ENCODE measurements at regions not wholly inside any gene's neighbourhood (a gene's known extent, or its start where the extent isn't known, plus 50 kb on each side); places are given as distances from the start of the nearest gene placed in this dataset.
A peak's percentile ranks its signal among the peaks of the same experiment; 100 is the strongest.
"Not testable (repeated sequence)": the region's sequence is repeated elsewhere in the genome, so short reads cannot be mapped to it uniquely, and the experiment has no call there.

DNA sequence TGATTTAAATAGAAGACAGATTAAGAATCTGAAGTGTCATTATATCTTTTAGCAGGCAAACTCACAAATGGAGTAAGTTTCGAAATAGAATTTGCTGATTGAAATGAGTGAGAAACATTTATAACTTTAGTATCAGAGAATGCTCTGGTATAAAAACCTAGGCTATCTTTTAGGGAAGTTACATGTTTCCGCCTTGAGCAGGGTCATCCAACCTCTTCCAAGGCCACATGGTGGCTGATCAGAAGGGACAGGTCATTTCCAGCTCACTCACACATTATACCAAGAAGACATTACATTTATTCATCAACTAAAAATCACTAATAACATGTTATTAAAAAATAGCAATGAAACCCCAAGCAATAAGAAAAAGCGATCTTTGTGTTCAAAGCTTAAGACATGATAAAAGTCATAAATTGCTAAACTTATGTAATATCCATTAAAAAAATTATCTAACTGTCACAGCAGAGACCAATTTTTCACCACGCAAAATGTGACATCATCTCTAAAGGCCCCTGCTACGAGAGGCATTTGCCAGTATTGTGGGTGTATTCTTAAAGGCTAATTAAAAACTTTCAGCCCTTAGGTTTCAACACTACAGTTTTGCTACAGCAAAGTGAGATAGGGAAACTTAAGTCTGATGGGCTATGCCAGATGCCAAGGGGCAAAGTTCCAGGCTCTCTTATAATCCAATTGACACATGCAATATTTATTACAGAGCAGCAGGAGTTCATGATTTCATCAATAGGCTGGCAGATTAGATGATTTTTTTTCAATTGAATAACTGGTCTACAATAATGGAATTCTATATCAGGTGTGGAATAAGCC is 240.4 kb upstream of the TBL1XR1 start:
- no peak for DNase-seq

DNA sequence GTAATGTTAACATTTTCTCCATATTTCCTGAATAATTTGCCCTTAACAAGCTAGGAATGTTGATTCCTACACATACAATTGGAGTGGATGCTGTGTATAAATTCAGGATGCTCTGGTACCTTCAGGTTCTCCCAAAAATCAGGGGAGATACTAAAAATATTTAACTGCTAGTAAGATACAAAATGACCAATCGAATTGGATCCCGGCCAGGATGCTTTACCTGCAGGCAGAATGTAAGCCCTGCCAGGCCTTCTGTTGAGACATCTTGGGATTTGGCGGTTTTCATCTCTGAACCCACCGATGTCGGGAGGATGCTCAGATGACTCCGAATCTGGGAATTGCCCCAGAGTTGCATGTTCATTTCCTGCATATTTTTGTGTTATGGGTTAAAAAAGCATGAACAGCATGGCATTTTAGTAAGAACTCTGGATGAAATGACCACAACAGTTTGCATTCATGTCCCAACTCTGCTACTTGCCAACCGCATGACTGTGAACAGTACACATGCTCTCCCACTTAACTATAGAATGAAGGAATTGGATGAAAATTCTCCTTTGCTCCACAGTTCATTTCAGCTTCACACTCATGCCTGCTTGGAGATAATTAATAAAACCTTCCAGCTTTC is 241.4 kb upstream of the TBL1XR1 start:
- DNase-seq, result no peak

DNA sequence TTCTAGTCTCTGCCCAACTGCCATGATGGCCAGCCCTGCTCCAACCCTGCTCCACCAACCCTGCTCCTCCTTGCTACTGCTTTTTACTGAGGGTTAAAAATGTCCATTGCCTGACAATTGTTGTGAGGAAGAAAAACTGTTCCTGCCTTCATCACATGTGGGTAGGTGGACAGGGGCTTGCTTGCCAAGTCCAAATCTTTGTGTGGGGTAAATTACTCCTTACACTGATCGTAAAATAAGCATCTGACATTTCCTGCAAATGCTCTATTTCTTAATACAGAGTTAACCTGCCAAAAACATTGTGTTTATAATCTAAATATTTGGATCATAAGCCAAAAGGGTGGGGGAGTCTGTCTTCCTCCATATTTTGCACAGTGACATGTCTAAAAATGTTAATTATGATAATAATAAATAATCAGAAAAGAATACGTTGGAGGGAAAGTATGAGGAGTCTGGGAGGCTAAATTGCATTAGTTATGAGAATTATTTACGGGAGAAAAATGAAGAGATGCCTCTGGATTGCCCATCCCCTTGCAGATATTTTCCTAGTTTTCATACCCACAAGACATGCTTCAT is 242.5 kb upstream of the TBL1XR1 start:
- no peak for DNase-seq

DNA sequence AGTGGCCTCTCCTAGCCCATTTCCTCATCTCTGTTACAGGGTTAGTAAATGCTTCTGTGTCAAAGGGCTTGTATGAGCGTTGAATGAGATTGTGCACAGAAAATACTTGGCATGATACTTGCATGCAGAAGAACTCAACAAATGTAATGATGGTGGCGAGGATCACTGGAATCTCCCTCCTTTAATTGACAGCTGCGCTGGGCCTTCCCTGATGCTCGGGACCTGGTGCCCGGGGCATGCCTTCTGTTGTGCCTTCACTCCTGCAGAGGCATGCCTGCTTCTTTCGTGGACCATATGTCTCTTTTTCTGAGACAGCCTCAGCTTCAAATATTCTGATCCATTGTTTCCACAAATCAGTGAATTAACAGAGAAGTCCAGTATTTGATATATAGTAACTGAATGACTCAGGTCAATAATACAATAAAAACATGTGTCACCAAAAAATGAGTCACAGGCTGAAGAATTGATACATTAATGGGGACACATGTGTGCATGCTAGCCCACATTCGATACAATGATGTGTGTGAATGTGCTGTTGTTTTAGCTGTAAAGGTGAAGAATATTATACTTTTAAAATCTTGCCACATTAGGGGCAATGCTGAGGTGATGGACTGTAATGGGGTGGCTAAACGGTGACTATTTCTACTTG is 243.3 kb upstream of the TBL1XR1 start:
- DNase-seq, result no peak

DNA sequence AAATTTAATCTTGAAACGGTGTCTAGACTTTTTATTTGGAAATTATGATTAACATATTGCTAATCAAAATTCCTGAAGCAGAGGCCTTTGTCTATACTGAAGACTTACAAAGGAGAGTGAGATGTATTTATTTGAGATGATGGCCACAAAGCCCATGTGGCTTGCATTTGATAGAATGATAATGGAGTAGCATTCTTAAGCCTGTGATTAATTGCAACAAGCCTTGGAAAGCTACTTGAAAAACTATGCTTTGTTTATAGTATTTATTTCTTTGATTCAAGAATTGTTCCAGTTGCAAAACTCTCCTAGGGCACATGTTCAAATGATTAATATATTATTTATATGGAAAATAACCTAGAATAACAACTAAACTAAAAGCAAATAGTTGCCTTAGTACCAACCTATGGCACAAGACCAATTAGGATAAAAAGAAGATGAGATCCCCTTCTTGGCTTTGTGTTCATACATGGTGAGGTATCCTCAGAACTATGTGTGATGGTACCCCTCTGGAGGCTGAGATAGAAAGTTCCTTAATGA is 244.1 kb upstream of the TBL1XR1 start:
- DNase-seq, result no peak

DNA sequence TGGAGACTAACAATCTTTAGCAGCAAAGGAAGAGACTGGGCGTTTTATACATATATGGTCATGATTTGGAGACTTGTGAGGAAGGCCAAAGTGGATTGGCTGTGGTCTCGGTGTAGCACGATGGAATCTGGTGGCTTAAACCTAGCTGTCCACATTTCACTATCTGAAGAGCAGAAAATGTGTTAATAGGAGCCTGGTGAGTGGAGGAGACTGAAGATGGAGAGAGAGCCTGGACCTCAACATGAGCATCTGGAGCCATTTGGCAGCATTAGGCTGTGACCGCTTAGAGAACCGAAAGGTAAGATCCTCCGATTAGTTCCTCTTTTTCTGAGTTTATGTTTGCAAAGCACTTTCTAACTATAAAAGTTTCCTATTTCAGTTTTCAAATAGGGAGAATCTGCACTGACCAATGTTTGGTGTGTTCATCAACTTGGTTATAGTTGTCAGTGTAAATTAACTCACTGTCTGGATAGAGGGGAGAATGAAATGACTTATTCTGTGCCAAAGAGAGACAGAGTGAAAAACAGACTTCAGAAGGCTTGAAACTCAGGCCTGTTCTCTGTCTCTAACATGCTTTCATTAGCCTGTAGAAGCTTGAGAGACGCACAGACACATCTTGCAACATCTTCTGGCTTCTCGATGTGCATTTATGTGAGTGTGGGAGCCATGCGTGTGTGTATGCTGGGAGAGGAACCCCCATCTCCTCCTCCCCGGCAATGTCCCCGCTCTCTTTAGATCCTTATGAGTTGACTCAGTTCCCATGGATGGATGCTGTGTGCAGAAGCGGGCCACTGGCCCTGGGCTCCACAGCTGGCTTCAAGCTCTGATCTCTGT is 244.7 kb upstream of the TBL1XR1 start:
- peak in 1 of 2 donors; percentile 9 for DNase-seq

DNA sequence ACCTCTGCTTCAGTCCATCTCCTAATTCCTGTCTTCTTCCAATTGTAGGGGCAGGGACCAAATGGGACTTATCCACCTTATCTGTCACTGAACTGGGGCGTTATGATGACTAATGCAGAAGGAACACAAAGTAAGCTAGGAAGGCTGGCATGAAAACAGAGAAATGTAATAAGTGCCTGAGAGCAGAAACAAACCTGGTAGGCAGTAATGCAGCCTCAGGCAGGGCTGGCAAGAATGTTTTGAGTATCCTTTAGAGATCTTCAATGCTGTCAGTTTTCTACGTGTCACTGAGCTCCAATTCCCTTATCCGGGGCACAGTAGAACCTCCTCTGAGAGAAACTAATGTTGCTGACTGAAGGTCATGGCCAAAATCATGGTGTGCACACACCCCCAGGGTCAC is 246.2 kb upstream of the TBL1XR1 start:
- no peak for DNase-seq

DNA sequence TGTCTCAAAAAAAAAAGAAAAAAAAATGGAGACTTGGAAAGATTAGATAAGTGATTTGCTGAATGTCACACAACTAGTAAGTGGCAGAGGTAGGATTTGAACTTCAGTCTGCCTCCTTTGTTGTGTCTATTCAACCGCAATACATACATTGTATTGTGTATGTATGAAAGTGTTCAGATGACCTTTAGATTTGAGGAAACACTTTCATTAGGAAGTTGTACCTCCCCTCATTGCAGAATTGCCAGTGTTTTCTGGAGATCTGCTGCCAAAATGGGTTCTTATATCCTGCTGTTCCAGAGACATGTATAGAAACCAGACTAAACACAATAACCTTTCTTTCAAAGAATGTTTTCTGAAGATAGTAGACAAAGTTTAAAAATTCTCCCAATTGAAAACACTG is 247.4 kb upstream of the TBL1XR1 start:
- no peak for DNase-seq

DNA sequence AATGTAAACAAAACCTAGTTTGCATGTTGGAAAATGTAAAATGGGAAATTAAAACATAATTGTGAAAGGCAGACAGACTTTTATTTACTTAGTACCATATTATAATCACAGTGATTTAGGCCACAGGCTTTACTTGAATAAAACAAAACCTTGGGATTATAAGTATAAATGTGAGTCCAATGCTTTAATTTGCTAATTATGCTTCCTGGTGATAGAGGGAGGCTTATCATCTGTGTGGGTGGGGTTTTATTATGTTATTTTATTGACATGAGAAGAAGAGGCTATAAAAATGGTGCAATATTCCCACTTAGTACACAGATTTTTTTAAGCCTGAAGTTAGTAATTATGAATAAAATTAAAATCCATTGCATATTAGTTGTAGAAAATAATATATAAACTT is 248.3 kb upstream of the TBL1XR1 start:
- DNase-seq, result no peak

DNA sequence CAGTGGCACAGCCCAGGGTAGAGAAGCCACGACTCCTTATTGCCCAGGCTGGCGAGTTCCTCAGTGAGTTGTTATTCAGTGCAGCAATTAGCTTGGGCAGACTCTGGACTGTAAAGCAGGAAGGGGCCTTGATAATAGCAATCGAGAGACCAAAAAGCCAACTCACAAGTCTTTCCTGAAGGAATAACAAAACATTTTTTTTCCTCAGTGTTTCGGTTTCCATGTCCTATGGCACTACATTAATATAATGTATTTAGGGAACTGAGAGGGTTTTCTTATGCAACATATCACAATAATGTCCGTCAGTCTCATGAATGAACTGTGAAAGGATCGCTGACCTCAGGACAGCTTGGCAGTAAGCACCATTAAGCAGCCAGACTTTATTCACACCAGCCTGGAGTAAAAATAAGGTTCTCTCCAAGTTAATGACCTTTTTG is 248.9 kb upstream of the TBL1XR1 start:
- DNase-seq, result no peak

DNA sequence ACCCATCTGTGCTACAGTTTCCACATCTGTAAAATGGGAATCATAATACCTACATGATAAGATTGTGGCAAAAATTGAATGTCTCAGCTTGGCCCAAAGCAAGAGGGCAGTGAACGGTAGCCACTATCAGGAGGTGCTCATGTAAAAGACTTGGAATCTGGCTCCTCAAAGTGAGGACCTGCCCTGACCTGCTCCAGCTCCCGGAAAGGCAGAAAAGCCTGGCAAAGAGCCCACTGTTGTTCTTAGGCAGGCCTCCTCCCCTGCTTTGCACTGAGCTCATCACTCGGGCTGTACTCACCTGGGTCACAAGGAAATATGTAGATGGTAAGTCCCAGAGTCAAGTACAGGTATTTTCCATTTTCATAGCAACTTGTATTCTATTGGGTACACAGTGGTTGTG is 250.7 kb upstream of the TBL1XR1 start:
- DNase-seq, result no peak

DNA sequence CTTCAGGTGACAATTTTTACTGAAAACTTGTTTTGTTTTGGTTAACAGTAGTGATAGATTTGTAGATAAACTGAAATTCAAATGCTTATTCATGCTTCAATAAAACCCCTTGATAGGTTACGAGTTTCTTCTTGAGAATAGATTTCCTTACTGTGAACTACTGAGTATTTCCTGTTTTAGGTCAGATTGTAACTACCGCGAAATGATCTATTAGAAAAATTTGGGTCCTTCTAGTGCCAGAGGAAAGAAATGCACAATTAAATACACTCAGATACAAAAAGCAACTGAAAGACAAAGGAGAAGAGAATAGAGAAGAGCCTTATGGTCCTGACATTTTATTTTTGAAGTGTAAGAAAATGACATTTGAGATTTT is 251.7 kb upstream of the TBL1XR1 start:
- no peak for DNase-seq

DNA sequence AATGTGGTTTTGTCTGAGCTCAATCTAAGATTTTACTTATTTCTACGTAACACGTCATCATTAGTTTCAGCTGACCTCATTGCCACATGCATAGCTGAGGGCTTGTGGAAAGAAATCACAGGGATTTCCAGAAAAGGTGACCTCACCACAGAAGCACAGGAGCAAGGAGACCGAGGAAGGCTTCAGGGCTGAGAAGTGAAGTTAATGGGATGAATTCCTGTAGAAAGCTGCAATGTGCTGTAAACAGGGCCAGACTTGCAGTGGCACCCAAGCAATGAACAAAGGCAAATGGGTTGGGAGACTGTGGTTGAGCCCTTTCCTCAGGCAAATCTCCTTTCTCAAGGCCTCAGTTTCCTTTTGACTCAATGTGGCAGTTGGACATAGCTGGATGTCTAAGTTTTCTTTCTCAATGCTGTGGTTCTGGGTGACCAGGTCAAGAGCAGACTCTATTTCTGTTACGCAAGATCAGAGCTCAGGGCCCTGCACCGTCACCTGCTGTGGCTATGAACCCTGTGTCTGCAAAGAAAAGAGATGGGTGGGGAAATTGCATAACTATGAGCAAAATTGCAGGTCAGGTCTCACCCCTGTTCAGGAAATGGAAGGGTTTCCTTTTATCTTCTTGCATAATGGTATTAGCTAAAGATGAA is 252.2 kb upstream of the TBL1XR1 start:
- DNase-seq, result no peak

DNA sequence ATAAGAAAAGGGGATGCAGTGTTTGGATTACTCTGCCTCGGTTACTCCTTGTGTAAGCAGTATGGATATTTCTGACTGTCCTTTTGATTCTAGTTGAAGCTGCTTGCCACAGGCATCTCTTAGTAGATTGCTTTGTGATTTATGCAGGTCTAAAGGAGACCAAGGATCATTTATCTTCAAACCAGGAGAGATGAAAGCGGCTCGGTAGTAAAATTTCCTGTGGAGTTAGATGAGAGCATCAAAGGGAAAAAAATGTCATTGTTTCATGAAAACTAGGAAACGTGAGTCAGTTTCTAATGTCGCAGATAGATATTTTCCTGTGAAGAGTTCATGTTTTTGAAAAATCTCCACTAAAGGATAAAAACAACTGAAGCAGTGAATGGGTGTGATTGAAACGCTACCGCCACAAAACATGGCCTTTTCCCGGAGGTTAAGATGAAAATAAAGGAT is 254.0 kb upstream of the TBL1XR1 start:
- no peak for DNase-seq

DNA sequence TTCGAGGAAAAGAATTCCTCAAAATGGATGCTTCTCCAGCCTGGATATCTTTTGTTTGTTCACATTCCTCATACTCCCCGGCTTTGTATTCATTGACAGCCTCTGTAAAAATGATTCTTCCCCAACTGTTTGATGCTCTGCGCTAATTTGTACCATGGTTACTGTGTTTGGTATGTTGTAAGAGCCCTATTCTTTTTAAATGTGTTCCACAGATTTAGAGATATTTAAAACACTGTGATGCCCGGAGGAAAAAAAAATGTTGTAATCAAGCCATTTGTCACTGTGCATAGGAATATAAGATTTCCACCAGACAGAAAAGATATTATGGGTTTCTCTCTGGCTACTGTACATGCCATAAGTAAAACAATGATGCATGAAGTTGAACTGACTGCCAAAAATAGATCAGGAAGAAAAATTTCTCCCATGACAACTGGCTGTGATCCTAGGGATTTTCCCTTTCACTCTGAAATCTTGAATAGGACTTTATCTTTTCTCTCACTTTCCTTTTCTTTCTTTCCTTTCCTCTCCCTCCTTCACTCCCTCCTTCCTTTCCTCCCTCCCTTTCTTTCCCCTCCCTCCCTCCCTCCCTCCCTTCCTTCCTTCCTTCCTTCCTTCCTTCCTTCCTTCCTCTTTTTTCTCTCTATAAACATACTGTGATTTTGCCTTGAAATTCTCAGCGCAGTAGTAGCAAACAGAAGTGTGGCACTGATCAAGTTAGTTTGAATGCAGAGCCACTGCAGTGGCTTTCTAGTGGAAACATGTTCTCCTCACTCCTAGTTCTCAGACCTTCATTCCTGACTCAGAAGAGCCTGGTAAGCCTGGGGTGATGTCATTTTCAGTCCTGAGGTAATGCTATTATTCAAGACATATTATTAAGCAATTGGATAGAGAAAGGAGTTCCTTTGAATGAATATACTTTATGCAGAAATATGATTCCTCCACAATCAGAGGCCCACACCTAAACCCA is 254.9 kb upstream of the TBL1XR1 start:
- peak in 1 of 2 donors; percentile 39 for DNase-seq

DNA sequence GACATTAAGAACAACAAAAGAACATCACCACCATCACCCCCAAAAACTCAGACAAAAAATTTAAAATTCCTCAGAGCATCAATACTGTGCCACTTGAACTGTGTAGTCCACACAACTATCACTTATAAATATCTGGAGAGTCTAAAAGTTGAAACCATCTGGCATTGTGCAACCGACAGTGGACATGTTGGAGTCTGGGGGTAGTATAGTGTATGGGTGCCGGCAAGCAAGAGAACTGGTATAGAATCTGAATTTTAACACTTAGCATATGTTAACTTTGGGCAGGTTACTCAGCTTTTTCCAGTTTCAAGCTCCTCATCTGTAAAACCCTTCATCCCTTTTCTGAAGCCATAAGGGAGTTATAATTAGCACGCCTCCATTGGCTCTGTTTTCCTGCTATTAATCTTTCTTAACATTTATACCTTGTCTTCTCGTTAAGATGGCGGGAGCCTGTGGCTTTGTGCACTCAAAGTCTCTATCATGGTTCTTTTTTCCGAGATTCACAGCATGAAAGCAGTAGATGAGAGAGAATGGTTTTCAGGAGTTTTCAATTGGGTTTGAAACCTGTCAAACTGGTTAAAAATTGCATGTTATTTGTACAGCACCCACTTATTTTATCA is 255.7 kb upstream of the TBL1XR1 start:
- DNase-seq, result no peak

DNA sequence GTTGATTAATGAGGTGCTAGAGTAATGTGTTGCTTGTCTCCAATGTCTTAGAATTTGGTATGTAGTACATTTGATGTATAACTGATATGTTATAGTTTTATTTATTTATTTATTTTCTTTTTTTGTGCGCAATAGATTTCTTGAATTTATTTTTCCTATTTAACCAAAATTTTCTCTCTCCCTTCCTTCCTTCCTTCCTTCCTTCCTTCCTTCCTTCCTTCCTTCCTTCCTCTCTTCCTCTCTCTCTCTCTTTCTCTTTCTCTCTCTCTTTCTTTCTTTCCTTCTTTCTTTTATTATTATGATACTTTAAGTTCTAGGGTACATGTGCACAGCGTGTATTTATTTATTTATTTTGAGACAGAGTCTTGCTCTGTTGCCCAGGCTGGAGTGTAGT is 256.2 kb upstream of the TBL1XR1 start:
- no peak for DNase-seq

DNA sequence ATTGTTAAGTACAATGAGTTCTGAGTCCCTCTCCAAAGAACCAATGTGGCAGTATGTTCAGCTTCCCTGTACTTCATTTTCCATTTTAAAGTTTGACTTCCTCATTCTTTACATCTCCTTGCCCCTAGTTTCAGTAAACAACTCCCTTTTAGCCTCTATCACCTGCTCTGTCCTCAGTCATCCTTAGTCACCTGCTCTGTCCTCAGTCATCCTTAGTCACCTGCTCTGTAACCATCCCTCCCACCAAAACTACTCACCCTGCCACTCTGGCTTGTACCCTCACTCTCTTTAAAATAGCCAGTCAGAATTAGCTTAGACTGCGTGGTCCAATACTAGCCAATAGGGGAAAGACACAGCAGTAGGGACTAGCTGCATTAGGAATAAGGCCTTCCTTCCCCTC is 259.9 kb upstream of the TBL1XR1 start:
- not testable (repeated sequence) for DNase-seq

DNA sequence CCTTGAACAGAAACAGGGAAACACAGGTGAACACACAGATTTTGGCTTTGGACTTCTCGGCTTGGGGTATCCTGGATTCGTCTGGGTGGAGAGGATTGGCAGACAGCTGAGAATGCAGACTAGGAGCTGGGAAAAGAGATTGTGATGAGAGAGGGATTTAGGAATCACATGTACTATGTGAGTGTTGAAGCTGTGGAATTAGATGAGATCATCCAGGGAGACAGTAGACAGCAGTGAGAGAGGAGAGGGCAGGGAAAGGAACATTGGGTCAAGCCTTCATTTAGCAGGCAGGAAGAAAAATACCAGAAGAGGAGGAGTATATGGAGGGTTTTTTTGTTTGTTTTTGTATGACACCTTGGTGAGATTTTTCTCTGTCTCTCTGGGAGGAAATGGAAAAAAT is 262.1 kb upstream of the TBL1XR1 start:
- DNase-seq, result no peak

DNA sequence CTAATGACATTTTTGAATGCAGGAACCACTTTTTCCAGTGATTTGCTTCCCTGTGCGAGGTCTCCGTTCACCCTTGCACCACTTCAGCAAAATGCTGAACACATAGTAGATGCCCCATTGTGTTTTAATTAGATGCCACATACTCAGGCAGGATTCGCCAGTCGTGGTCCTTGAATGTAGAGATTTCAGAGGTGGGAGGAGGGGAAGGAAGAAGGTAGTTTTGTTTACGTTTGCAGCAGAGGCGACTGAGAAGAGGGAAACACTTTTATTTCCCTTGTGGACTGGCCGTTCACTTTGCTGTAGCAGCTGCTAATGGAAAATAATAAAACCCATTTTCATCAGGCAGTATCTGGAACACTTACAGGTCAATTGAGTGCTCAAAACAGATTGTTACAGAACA is 262.8 kb upstream of the TBL1XR1 start:
- DNase-seq, result no peak

Measured in hippocampal formation (tissue), 2 donors.